Stimulated activated CD4-positive, alpha-beta T cell treated with anti-CD3 and anti-CD28 coated beads, Interleukin-12 subunit alpha, Interleukin-12 subunit beta, amount 100 ng/mL, for 24 hours (primary cell): ENCODE measurements at regions not wholly inside any gene's neighbourhood (a gene's known extent, or its start where the extent isn't known, plus 50 kb on each side); places are given as distances from the start of the nearest gene placed in this dataset.
"Not testable (repeated sequence)": the region's sequence is repeated elsewhere in the genome, so short reads cannot be mapped to it uniquely, and the experiment has no call there.

ENCODE experiments used
- DNase-seq, 2 experiments: peaks; one replicate each; pipeline ENCODE4 v3.0.0-alpha.2; 2020; ENCODE audit warnings: low read depth in 2 of 2

- DNase-seq, result no peak
Observed at GRCh38 chr3:95464346-95464745, 1350.0 kb upstream of the EPHA6 start.

DNA sequence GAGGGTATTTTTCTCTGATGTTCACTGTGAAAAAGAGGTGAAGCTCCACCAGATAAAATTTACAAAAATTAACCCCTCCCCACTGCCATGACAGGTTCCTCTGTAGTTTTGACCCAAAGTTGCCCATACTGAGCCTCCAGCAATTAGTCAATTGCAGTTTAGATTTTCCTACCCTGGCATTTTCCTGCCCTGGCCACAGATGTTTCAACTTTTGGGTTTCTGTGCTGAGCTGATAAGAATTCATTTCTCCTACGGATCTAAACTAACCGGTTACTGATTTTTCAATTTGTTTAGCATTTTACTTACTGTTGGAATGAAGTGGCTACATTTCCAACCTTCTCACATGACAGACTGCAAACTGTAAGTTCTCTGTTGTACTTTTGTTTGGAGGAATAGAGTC is 1346.1 kb upstream of the EPHA6 start:
- no peak for DNase-seq

DNA sequence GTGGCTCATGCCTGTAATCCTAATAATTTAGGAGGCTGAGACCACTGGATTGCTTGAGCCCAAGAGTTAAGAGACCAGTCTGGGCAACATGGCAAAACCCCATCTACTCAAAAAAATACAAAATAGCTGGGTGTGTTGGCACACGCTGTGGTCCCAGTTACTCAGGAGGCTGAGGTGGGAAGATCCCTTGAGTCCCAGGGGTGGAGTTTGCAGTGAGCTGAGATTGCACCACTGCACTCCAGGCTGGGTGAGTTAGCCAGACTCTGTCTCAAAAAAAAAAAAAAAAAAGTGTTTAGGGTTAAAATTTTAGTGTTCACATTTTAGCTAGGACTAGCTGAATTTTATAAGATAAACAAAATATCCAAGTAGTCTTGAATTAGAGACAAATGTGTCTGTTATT is 1340.1 kb upstream of the EPHA6 start:
- DNase-seq, result no peak

- no peak for DNase-seq
Observed at GRCh38 chr3:95476534-95476933, 1337.9 kb upstream of the EPHA6 start.

DNA sequence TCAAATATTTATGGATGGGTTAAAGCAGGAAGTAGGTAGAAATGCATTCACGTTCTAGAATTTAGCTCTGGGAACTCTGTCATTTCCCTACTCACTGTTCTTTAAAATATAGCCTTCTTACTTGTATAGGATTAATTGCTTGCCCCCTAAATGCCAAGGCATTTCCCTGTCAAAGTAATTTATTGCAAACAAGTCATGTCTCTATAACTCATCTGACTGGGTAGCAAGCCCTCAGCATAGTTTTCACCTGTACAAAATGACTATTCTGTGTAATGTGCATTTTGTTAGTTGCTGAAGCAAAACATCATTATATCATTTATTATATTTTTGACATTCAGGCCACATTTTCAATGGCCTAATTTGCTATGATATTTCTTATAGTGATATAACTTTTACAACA is 1308.2 kb upstream of the EPHA6 start:
- DNase-seq, result no peak

- no peak for DNase-seq
Observed at GRCh38 chr3:95508124-95508523, 1306.3 kb upstream of the EPHA6 start.

DNA sequence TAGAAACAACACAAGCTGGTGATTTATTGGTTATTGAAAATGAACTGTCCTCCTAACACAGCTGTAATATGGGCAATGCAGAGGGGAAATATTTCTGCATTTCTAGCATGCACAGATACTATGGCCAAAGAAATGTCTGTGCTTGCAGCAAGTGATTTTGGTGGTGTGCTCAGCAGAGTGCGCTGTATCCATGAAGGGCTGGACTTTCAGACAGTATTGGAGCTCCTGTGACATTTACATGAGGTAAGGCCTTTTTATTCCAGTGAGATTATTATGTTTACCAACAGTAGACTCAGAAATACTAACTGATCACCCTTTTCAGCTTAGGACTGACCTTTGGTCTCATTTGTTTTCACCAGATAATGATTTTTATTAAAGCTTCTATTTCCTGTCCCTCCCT is 1302.6 kb upstream of the EPHA6 start:
- DNase-seq, result no peak

DNA sequence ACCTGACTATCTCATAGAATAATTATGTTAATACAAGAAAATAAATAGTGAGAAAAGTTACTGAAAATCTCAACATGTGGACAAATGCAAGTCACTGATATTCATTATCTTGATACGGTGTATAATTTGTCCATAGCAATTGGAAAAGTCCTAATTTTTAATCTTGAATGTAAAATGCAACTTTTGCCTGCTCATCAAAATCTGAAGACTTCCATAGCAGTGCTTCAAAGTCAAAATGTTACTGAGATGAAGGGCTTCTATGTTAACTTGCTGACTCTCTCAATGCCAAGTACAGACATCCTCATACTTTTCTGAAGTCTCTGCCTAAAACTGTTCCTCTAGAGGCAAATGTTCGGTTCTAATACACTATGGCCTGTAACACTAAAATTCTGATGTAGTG is 1300.1 kb upstream of the EPHA6 start:
- DNase-seq, result no peak

DNA sequence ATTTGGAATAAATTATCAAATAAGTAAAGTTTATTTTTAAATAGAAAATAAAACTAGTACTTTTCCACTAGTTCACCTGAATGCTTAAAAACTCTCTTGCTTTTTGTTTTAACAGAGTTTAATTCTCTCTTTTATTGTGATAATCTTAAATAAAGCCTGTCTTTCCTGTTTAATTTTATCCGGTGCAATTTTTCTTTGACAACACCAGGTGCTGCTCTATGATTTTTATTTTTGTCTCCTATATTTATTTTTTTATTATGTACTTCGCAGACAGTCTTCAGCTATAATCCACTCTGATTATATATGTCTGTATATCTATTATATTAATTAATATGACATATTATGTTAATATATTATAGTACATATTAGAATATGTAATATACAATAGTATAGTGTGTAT is 1293.0 kb upstream of the EPHA6 start:
- DNase-seq, result no peak

DNA sequence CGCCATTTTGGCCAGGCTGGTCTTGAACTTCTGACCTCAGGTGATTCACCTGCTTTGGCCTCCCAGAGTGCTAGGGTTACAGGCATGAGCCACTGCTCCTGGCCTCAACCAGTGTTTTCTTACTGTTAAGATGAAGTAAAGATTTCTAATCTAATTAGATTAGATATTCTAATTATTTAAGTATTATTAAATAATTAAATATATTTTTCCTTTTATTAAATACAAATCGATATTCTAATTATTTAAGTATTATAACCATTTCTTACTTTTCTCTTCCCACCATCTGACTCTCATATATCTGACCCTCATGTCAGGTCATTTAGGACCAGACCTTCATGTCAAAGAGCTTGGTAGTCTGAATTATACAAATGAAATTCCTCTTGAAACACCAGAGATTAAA is 1291.9 kb upstream of the EPHA6 start:
- DNase-seq, result no peak

- DNase-seq, result no peak
Observed at GRCh38 chr3:95539950-95540483, 1274.4 kb upstream of the EPHA6 start.

GRCh38 chr3:95565502-95565901 is 1248.9 kb upstream of the EPHA6 start:
- no peak for DNase-seq

DNA sequence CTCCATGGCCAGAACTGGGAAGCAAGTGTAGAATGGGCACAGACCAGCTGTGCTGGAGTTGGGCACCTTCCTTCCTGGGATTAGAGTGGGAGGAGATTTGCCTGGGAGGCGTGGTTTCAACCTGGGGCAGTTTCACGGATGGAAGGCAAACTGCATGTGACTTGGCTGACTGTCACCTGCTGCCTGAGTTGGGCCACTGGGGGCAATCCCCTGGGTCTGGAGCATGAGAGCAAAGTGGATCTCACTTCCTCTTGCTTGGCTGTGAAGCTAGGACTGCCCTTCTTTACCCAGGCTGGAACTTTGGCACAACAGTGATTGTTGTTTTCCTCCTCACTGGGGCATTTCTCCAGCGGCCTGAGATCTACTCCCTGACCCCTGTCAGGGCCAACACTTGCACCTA is 1247.0 kb upstream of the EPHA6 start:
- DNase-seq, result no peak

DNA sequence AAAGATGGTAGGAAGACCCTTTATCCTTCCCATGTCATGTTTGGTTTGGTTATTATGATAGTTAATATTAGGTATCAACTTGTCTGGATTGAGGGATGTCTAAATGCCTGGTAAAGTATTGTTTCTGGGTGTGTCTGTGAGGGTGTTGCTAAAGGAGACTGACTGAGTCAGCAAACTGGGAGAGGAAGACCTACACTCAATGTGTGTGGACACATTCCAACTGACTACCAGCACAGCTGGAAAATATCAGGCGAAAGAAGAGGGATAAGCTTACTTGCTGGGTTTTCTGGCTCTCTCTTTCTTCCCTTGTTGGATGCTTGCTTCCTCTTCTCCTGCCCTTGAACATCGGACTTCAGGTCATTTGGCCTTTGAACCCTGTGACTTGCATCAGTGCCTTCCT is 1227.6 kb upstream of the EPHA6 start:
- no peak for DNase-seq

GRCh38 chr3:95587641-95588040 is 1226.8 kb upstream of the EPHA6 start:
- DNase-seq, result not testable (repeated sequence)

DNA sequence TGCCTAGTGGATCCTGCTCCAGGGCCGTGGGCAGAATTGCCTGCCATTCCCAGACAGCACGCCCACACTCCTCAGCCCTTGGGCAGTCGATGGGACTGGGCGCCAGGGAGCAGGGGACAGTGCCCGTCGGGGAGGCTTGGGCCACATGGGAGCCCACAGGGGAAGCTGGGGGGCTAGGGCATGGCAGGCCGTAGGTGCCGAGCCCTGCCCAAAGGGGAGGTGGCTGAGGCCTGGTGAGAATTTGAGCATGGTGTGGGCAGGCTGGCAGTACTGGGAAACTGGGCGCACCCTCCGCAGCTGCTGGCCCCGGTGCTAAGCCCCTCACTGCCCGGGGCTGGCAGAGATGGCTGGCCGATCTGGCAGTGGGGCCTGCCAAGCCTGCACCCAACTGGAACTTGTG is 1225.9 kb upstream of the EPHA6 start:
- DNase-seq, result no peak

DNA sequence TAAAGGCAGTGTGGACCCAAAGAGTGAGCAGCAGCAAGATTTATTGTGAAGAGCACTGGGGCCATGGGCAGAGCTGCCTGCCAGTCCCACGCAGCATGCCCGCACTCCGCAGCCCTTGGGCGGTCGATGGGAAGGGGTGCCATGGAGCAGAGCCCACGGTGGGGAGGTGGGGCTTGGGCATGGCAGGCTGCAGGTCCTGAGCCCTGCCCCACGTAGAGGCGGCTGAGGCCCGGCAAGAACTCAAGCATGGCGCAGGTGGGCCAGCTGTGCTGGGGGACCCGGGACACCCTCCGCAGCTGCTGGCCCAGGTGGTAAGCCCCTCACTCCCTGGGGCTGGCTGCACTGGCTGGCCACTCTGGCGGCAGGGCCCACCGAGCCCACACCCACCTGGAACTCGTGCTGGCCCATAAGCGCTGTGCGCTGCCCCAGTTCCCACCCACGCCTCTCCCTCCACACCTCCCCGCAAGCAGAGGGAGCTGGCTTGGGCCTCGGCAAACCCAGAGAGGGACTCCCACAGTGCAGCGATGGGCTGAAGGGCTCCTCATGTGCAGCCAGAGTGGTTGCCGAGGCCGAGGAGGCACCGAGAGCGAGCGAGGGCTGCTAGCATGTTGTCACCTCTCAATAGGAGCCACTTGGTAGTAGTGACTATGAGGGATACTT is 1218.8 kb upstream of the EPHA6 start:
- no peak for DNase-seq

DNA sequence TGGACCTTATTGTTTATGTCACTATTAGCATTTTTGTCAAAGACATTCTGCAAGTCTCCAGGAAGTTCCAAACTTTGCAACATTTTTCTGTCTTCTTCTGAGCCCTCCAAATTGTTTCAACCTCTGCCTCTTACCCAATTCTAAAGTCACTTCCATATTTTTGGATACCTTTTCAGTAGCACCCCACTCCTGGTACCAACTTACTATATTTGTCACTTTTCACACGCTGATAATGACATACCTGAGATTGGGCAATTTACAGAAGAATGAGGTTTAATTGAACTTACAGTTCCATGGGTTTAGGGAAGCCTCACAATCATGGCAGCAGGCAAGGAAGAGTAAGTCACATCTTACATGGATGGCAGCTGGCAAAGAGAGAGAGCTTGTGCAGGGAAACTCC is 1206.5 kb upstream of the EPHA6 start:
- DNase-seq, result no peak

DNA sequence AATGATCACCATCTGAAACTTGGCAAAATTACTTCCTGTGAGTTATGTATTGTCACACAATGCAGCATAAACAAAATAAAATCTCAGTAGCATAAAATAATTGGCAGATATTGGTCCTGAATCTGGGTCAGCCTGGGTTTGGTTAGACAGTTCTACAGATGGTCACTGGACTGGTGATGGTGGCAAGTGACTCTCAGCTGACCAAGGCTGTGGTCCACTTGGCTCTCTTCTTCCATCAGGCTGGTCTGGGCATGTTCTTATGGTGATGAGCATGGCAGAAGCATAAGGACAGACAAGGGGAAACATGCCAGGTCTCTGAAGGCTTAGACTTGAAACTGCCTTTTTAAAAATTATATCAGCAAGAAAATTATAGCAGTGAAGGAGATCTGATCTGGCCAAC is 1205.0 kb upstream of the EPHA6 start:
- no peak for DNase-seq

GRCh38 chr3:95612611-95613010 is 1201.8 kb upstream of the EPHA6 start:
- no peak for DNase-seq

DNA sequence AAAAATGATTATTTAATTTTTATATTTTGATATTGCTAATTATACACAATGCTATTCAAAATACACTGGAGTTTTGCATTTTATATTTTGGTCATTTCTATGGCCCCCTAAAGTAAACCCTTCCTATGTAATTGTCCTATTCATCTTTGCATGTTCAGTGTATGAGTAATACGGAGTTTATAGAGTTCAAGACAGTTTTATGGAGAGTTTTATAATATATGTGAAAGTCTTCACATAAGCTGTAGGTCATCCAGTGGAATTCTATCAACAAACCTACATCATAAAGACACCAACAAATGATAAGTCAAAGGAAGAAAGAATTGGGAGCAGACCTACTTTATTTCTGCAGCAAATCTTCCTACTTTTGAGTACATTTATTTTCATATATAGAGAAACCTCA is 1200.4 kb upstream of the EPHA6 start:
- DNase-seq, result no peak

DNA sequence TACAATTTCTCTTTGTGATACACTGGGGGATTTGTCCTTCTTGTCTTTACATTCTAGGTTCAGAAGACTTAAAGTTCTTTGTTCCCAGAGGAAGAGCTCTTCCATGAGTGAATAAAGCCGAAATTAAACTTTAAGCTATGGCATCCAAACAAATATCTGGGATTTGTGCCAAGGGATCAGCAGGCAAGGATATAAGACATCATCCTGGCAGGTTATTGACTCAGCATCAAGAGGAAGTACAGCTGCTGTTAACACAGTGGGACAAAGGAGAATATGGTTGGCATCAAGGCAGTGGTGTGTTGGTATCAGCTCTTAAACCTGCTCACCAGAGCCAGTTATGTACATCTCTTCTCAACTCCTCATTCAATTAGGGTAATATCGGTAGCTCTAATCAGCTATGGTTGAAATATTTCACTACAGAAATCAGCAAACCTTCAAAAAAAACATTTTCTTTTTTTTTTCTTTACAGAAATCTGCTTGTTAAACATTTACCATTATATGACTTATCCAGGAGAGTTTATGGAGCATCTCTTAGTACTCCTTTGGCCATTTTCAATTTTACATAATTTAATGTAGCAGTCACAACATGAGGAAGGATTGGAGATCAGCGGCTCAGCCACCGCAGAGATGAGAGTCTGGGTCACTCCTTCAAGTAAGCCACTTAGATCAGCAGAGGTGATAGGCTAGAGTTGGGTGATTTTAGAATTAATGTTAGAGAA is 1198.6 kb upstream of the EPHA6 start:
- DNase-seq, result no peak

DNA sequence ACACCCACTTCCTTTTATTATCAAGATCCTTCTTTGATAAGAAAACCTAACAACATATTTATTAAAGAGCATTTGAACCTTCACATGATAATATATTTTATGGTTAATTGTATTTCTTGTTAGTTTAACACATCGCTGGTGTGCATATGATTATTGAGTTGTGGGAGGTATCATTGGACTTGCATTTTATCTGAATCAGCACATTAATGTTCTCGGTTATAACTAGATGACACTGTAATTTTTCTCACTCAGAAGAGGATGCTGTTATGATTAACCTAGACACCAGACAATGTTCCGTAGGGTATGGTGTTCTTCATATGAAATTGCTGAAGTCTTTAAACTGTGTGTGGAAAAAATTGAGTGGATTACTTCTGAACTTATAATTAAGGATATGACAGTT is 1188.3 kb upstream of the EPHA6 start:
- no peak for DNase-seq

GRCh38 chr3:95627293-95627692 is 1187.1 kb upstream of the EPHA6 start:
- DNase-seq, result no peak
